ENCODE measurements at regions not wholly inside any gene's neighbourhood (a gene's known extent, or its start where the extent isn't known, plus 50 kb on each side); places are given as distances from the start of the nearest gene placed in this dataset.
"Not testable (repeated sequence)": the region's sequence is repeated elsewhere in the genome, so short reads cannot be mapped to it uniquely, and the experiment has no call there.

- not testable (repeated sequence) for TF ChIP-seq CTCF, POLR2A (IDR thresholded peaks at IDR 0.05)
Observed at GRCh38 chr7:94157659-94158306, 153.6 kb upstream of the BET1 start.
